ENCODE measurements at regions not wholly inside any gene's neighbourhood (a gene's known extent, or its start where the extent isn't known, plus 50 kb on each side); places are given as distances from the start of the nearest gene placed in this dataset.

- no peaks in the 10 kb centered on the region for H3K9me2 ChIP-seq (ENCODE audit: insufficient read depth, low read length)
- no peaks in the 10 kb centered on the region for H4K20me1 ChIP-seq (ENCODE audit: insufficient read depth)
- no peaks in the 10 kb centered on the region for H3K79me2 ChIP-seq (replicated peaks; ENCODE audit: insufficient read depth, low read length)
- H3K27me3 ChIP-seq (ENCODE audit: insufficient read depth, low read depth, low read length), result no peaks in the 10 kb centered on the region
- no peaks in the 10 kb centered on the region for H3K36me3 ChIP-seq (ENCODE audit: insufficient read depth, low read length)
- H3K4me2 ChIP-seq (ENCODE audit: low read length), result no peak overlapping the region
- H3K4me3 ChIP-seq (ENCODE audit: low read length), result no peak overlapping the region
- no peak overlapping the region for H3K9ac ChIP-seq (ENCODE audit: low read length)
- H2AFZ ChIP-seq (ENCODE audit: low read depth, low read length), result no peak overlapping the region
- no peaks in the 10 kb centered on the region for H3F3A ChIP-seq (ENCODE audit: insufficient read depth, low read length, poor library complexity, severe bottlenecking)
- H3K9me3 ChIP-seq (ENCODE audit: low read length), result no peaks in the 10 kb centered on the region
- no peak for TF ChIP-seq SMC3 (conservative IDR thresholded peaks at IDR 0.05; ENCODE audit: poor library complexity)
- TF ChIP-seq EP300 (conservative IDR thresholded peaks at IDR 0.05; ENCODE audit: poor library complexity, severe bottlenecking), result no peak
- no peak for TF ChIP-seq REST (IDR thresholded peaks at IDR 0.05; ENCODE audit: borderline replicate concordance)
- TF ChIP-seq EZH2 (IDR thresholded peaks at IDR 0.05; ENCODE audit: borderline replicate concordance, insufficient read depth, low read length, poor library complexity, severe bottlenecking), result no peak
- no peak for TF ChIP-seq CTCF (IDR thresholded peaks at IDR 0.05; ENCODE audit: poor library complexity, severe bottlenecking)
- no peak for TF ChIP-seq RAD21 (conservative IDR thresholded peaks at IDR 0.05)
- no peak for TF ChIP-seq TAF1 (IDR thresholded peaks at IDR 0.05; ENCODE audit: low read depth)
- no peak for TF ChIP-seq MXI1 (conservative IDR thresholded peaks at IDR 0.05; ENCODE audit: poor library complexity, severe bottlenecking)
- TF ChIP-seq POLR2AphosphoS5 (IDR thresholded peaks at IDR 0.05), result no peak
- H3K27ac ChIP-seq (ENCODE audit: low read length), result no peak overlapping the region
Observed at GRCh38 chr4:110793381-110793801, 170.5 kb upstream of the PITX2 start.

- no peak overlapping the region for H3K4me3 ChIP-seq (ENCODE audit: low read length)
- no peaks in the 10 kb centered on the region for H3K36me3 ChIP-seq (ENCODE audit: insufficient read depth, low read length)
- H3K79me2 ChIP-seq (replicated peaks; ENCODE audit: insufficient read depth, low read length), result no peaks in the 10 kb centered on the region
- H3K9ac ChIP-seq (ENCODE audit: low read length), result no peak overlapping the region
- no peaks in the 10 kb centered on the region for H3F3A ChIP-seq (ENCODE audit: insufficient read depth, low read length, poor library complexity, severe bottlenecking)
- H3K27me3 ChIP-seq (ENCODE audit: insufficient read depth, low read depth, low read length), result no peaks in the 10 kb centered on the region
- H2AFZ ChIP-seq (ENCODE audit: low read depth, low read length), result no peak overlapping the region
- H3K27ac ChIP-seq (ENCODE audit: low read length), result no peak overlapping the region
- H3K9me2 ChIP-seq (ENCODE audit: insufficient read depth, low read length), result no peaks in the 10 kb centered on the region
- TF ChIP-seq REST (IDR thresholded peaks at IDR 0.05; ENCODE audit: borderline replicate concordance), result no peak
- TF ChIP-seq SMC3 (conservative IDR thresholded peaks at IDR 0.05; ENCODE audit: poor library complexity), result no peak
- TF ChIP-seq RAD21 (conservative IDR thresholded peaks at IDR 0.05), result no peak
- no peak for TF ChIP-seq MXI1 (conservative IDR thresholded peaks at IDR 0.05; ENCODE audit: poor library complexity, severe bottlenecking)
- TF ChIP-seq TAF1 (IDR thresholded peaks at IDR 0.05; ENCODE audit: low read depth), result no peak
- no peak for TF ChIP-seq POLR2AphosphoS5 (IDR thresholded peaks at IDR 0.05)
- TF ChIP-seq EP300 (conservative IDR thresholded peaks at IDR 0.05; ENCODE audit: poor library complexity, severe bottlenecking), result no peak
- TF ChIP-seq EZH2 (IDR thresholded peaks at IDR 0.05; ENCODE audit: borderline replicate concordance, insufficient read depth, low read length, poor library complexity, severe bottlenecking), result no peak
- no peak for TF ChIP-seq CTCF (IDR thresholded peaks at IDR 0.05; ENCODE audit: poor library complexity, severe bottlenecking)
- H3K9me3 ChIP-seq (ENCODE audit: low read length), result no peaks in the 10 kb centered on the region
- H4K20me1 ChIP-seq (ENCODE audit: insufficient read depth), result no peaks in the 10 kb centered on the region
- H3K4me2 ChIP-seq (ENCODE audit: low read length), result no peak overlapping the region
Observed at GRCh38 chr4:110793890-110794554, 171.1 kb upstream of the PITX2 start.
